Spleen (tissue), 7 donors: ENCODE measurements at regions not wholly inside any gene's neighbourhood (a gene's known extent, or its start where the extent isn't known, plus 50 kb on each side); places are given as distances from the start of the nearest gene placed in this dataset.

Experiments
- POLR2AphosphoS5 ChIP-seq, 3 donors: sonication (generic); formaldehyde crosslinking; IDR thresholded peaks; one replicate each; pipeline ENCODE4 v1.5.1; 2017; ENCODE audit warnings: antibody characterized with exemption in 3 of 3
- TF ChIP-seq, protein P1 (sequence below), 11 experiments: fragments of 200-600 bp in 7 of 11; fragments of 450-650 bp in 4 of 11; sonication (generic) in 4 of 11; IDR thresholded peaks in 8 of 11; conservative IDR thresholded peaks in 3 of 11; 1 replicate in 7 of 11; 2 replicates in 4 of 11; pipeline versions ENCODE4 v1.4.0 to v1.8.0; 2016 to 2021; ENCODE audit warnings: antibody characterized with exemption in 11 of 11, inconsistent platforms in 4 of 11, mild to moderate bottlenecking in 1 of 11
- donor health status: DM: no; HTN: no; CAD: no; lungs with moderate emphysema.
- donor health status: DM: no; HTN: no; CAD: no.
- donor health status: DM: no; HTN: no; CAD: no.

GRCh38 chr13:29920025-29920643 is 69.7 kb upstream of the UBL3 start:
- TF ChIP-seq, protein P1, sequence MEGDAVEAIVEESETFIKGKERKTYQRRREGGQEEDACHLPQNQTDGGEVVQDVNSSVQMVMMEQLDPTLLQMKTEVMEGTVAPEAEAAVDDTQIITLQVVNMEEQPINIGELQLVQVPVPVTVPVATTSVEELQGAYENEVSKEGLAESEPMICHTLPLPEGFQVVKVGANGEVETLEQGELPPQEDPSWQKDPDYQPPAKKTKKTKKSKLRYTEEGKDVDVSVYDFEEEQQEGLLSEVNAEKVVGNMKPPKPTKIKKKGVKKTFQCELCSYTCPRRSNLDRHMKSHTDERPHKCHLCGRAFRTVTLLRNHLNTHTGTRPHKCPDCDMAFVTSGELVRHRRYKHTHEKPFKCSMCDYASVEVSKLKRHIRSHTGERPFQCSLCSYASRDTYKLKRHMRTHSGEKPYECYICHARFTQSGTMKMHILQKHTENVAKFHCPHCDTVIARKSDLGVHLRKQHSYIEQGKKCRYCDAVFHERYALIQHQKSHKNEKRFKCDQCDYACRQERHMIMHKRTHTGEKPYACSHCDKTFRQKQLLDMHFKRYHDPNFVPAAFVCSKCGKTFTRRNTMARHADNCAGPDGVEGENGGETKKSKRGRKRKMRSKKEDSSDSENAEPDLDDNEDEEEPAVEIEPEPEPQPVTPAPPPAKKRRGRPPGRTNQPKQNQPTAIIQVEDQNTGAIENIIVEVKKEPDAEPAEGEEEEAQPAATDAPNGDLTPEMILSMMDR (IDR thresholded peaks at IDR 0.05 in 8 of 11, conservative IDR thresholded peaks at IDR 0.05 in 3 of 11) = no peak
- TF ChIP-seq POLR2AphosphoS5 (IDR thresholded peaks at IDR 0.05) = no peak
